Nucleus accumbens (tissue), 56 donors: ENCODE measurements at regions not wholly inside any gene's neighbourhood (a gene's known extent, or its start where the extent isn't known, plus 50 kb on each side); places are given as distances from the start of the nearest gene placed in this dataset.
"Not testable (repeated sequence)": the region's sequence is repeated elsewhere in the genome, so short reads cannot be mapped to it uniquely, and the experiment has no call there.

ENCODE experiments used
- DNase-seq, 56 donors: peaks; one replicate each; lab custom pipeline; 2025; lab: John Stamatoyannopoulos, UW

DNA sequence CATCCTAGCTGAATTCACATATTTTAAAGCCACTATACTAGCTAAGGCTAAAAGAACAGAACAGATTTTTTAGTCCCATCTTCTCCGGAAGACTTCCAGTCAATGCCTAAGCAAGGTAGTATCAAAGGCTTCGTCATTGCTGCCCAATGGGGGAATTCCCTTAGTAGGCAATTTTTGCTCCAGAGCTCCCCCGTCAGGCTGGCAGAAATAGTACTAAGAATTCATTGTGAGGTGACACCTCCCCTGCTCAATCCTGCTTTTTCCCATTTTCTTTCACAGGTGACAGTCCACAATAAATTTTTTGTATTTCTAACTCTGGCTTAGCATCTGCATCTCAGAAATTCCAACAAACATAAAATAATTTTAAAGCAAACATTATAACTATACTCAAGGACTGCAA is 52.8 kb upstream of the SRSF6 start:
- no peak for DNase-seq

DNA sequence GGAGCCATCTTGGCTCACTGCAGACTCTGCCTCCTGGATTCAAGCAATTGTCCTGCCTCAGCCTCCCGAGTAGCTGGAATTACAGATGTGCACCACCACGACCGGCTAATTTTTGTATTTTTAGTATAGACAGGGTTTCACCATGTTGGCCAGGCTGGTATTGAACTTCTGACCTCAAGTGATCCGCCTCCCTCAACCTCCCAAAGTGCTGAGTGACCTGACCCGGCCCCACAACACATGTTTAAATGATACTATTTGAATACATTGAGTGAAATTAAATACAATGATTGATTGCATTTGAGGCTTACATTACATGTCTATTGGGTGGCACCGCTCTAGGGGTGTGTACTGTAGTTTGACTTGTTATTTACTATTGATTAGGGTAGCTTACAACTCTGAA is 56.8 kb upstream of the SRSF6 start:
- not testable (repeated sequence) for DNase-seq

DNA sequence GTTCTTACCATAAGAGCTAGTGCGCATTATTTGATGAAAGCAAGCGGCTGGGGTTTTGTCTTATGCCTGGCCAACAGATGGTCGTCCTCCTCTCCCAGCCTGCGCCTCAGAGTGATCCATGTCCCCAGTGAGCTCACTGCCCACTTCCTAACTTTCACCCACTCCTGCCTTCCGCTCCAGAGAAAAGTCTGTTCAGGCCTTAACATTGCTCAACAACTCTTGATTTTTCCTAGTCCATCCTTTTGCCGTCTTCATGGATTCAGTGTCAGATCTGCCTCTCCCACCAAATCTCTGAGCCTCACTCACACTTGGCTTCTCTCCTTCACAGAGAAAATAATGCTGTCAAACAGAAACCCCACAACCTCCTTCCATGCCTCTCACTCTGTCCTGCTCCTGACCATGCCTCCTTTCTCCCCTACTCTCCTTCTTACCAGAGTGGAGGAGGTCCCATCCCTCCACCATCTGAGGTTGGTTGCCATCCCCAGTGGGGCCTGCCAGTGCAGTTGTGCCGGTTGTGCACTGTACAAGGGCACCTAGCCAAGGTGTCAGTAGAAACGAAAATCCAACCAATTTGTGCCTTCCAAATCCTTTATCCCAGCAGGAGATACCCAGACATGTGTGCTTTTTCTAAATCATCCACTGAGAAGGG is 58.9 kb upstream of the SRSF6 start:
- no peak for DNase-seq

- no peak for DNase-seq
These were observed 60.5 kb upstream of the SRSF6 start for GRCh38 chr20:43397147-43397546.

- DNase-seq = no peak
These were observed 64.6 kb upstream of the SRSF6 start for GRCh38 chr20:43393052-43393451.

- no peak for DNase-seq
These were observed 65.1 kb upstream of the SRSF6 start for GRCh38 chr20:43392561-43392960.

- DNase-seq = peak in 7 of 56 donors; percentile 1 to 24 (median 5)
These were observed 67.7 kb upstream of the SRSF6 start for GRCh38 chr20:43389839-43390626.

- DNase-seq = no peak
These were observed 68.5 kb upstream of the SRSF6 start for GRCh38 chr20:43389211-43389610.

- DNase-seq = peak in 16 of 56 donors; percentile 3 to 62 (median 22)
These were observed 69.3 kb upstream of the SRSF6 start for GRCh38 chr20:43388268-43389002.

DNA sequence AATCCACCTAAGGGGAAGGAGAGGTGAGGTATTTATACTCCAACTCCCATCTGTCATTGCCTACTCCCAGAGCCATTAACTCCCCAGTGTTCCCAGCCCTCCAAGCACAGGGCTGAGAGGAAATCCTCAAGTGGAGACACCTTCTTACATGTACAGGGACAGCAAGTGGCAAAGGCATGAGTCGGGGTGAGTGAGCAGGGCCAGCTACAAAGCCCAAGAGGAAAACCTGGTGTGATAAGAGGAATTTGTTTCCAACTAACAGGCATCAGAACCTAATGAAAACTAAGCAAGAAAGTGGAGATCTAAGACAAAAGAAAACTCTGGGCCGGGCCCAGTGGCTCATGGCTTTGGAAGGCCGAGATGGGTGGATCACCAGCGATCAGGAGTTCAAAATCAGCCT is 70.0 kb upstream of the SRSF6 start:
- DNase-seq = no peak

GRCh38 chr20:43386878-43387277 is 70.8 kb upstream of the SRSF6 start:
- DNase-seq = no peak

DNA sequence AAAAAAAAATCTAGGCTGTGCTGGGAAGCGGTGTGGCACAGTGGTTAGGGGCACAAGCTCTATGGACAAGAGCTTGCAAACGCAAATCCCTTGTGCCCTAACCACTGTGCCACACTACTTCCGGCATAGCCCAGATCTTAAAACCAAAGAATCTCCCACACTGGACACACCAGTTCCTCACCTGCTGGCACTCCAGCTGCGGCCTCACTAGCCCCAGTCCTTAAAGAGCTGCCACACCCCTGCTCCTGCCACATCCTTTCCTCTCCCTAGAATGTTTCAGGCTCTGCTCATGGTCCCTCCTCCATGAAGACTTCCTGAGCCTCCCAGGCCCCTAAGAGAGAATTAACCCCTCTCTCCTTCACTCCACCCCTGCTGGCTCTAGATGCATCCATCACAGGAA is 71.8 kb upstream of the SRSF6 start:
- DNase-seq = no peak

DNA sequence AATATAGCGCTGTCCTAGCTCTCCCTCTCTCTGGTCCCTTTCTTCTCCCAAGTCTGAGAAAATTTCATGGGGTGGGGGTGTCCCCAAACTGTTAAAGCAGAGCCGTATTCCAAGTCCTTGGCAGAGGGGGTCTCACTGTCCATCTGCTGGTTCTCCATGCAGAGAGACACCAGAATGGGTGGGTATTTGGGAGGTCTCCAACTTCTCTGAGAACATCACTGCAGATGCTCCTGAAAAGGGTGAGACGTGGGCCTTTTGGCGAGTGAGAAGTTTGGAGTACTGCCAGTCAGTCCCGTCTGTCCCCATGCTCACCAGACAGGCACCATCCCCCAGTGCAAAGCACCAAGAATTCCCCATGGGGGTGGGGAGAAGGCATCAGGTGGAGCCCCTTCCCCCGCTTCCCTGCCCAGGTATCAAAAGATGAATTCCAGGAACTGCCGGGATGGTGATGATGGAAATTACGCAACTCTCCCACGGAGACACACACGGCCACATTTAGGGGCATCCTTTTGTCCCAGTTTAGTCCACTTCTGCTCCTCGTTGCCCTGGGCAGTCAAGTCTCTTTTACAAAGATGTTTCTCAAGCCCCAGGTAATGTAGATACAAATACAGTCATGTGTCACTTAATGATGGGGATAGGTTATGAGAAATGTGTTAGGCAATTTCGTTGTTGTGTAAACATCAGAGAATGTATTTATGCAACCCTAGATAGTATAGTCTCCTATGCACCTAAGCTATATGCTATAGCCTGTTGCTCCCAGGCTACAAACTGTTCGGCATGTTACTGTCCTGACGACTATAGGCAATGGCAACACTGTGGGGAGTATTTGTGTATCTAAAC is 73.4 kb upstream of the SRSF6 start:
- no peak for DNase-seq

- DNase-seq = no peak
These were observed 74.5 kb upstream of the SRSF6 start for GRCh38 chr20:43383026-43383795.

DNA sequence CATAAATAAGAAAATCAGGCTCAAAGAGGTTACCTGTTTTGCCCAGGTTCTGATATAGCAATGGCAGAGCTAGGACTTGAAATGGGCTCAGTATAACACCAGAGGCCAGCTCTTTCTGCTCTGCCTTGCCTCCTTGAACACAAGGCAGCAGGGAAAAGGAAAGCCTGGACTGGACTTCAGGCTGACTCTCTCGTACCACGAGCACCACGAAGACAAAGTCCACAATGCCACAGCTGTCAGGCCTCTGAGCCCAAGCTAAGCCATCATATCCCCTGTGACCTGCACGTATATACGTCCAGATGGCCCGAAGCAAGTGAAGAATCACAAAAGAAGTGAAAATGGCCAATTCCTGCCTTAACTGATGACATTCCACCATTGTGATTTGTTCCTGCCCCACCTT is 75.6 kb upstream of the SRSF6 start:
- not testable (repeated sequence) for DNase-seq

DNA sequence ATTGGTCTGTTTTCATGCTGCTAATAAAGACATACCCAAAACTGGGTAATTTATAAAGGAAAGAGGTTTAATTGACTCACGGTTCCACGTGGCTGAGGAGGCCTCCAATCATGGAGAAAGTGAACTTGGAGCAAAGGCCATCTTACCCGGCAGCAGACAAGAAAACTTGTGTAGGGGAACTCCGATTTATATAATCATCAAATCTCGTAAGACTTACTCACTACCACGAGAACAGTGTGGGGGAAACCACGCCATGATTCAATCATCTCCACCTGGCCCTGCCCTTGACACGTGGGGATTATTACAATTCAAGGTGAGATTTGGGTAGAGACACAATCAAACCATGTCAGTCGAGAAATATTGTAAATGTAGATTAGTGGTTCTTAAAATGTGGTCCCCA is 76.2 kb upstream of the SRSF6 start:
- not testable (repeated sequence) for DNase-seq

GRCh38 chr20:43379239-43379917 is 78.3 kb upstream of the SRSF6 start:
- DNase-seq = no peak

GRCh38 chr20:43376831-43377230 is 80.9 kb upstream of the SRSF6 start:
- DNase-seq = no peak

DNA sequence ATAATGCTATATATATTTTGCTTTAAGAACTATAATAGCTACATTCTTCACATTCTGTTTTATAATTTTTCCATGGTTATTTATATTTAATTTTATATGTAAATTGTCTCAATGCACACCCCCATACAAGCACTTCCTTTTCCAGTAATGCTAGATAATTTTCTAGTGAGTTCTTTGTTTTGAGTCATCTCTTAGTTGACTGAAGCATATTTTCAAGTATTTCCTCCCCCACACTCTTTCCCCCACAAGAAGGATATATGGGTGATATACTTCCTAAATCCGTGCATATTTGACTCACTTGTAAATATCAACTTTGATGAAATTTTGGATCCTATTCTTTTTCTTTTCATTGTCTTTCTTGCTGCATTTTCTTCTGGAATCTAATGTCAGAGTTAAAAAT is 82.1 kb upstream of the SRSF6 start:
- DNase-seq = no peak
